ENCODE measurements at regions not wholly inside any gene's neighbourhood (a gene's known extent, or its start where the extent isn't known, plus 50 kb on each side); places are given as distances from the start of the nearest gene placed in this dataset.
"Not testable (repeated sequence)": the region's sequence is repeated elsewhere in the genome, so short reads cannot be mapped to it uniquely, and the experiment has no call there.

- DNase-seq, result no peak
Measured at GRCh38 chr2:238771218-238771617, 76.7 kb upstream of the TWIST2 start.

- DNase-seq, result no peak
Measured at GRCh38 chr2:238771639-238772038, 76.2 kb upstream of the TWIST2 start.

GRCh38 chr2:238772635-238773297 lies 75.1 kb upstream of the TWIST2 start:
- no peak for DNase-seq

GRCh38 chr2:238773472-238773871 lies 74.4 kb upstream of the TWIST2 start:
- DNase-seq, result no peak

- no peak for DNase-seq
Measured at GRCh38 chr2:238774071-238774470, 73.8 kb upstream of the TWIST2 start.

- no peak for DNase-seq
Measured at GRCh38 chr2:238774980-238775509, 72.8 kb upstream of the TWIST2 start.

GRCh38 chr2:238775591-238775990 lies 72.3 kb upstream of the TWIST2 start:
- no peak for DNase-seq

- DNase-seq, result no peak
Measured at GRCh38 chr2:238776003-238776760, 71.7 kb upstream of the TWIST2 start.

- not testable (repeated sequence) for DNase-seq
Measured at GRCh38 chr2:238776761-238777046, 71.2 kb upstream of the TWIST2 start.

GRCh38 chr2:238777369-238778067 lies 70.4 kb upstream of the TWIST2 start:
- DNase-seq, result no peak

- DNase-seq, result peak; percentile 43
Measured at GRCh38 chr2:238784671-238785527, 63.0 kb upstream of the TWIST2 start.

GRCh38 chr2:238785528-238785860 lies 62.4 kb upstream of the TWIST2 start:
- DNase-seq, result no peak

GRCh38 chr2:238786379-238786778 lies 61.5 kb upstream of the TWIST2 start:
- no peak for DNase-seq

- DNase-seq, result no peak
Measured at GRCh38 chr2:238786792-238787490, 60.9 kb upstream of the TWIST2 start.

GRCh38 chr2:238787501-238787900 lies 60.4 kb upstream of the TWIST2 start:
- no peak for DNase-seq

GRCh38 chr2:238789317-238789806 lies 58.5 kb upstream of the TWIST2 start:
- no peak for DNase-seq

- no peak for DNase-seq
Measured at GRCh38 chr2:238790126-238790832, 57.6 kb upstream of the TWIST2 start.

GRCh38 chr2:238790833-238791230 lies 57.1 kb upstream of the TWIST2 start:
- no peak for DNase-seq

GRCh38 chr2:238791354-238791753 lies 56.5 kb upstream of the TWIST2 start:
- DNase-seq, result no peak

GRCh38 chr2:238793306-238793705 lies 54.6 kb upstream of the TWIST2 start:
- DNase-seq, result no peak

GRCh38 chr2:238793801-238794449 lies 54.0 kb upstream of the TWIST2 start:
- DNase-seq, result no peak
